HG02943 (cell line): ENCODE measurements at regions not wholly inside any gene's neighbourhood (a gene's known extent, or its start where the extent isn't known, plus 50 kb on each side); places are given as distances from the start of the nearest gene placed in this dataset.

Experiments
- ATAC-seq: cut with Tn5 transposase; IDR thresholded peaks from one replicate; pipeline ENCODE4 v1.9.1; 2021; ENCODE audit warnings: mild to moderate bottlenecking, low read depth, moderate library complexity; ENCODE audit not compliant: unreplicated experiment

- no peak for ATAC-seq
These were observed 161.7 kb upstream of the UBE2E1 start for GRCh38 chr3:23644099-23644498.

- no peak for ATAC-seq
These were observed 161.1 kb upstream of the UBE2E1 start for GRCh38 chr3:23644676-23645075.

GRCh38 chr3:23645533-23646183 is 160.1 kb upstream of the UBE2E1 start:
- ATAC-seq = no peak

GRCh38 chr3:23646184-23646920 is 159.4 kb upstream of the UBE2E1 start:
- ATAC-seq = no peak

GRCh38 chr3:23647706-23648258 is 158.0 kb upstream of the UBE2E1 start:
- no peak for ATAC-seq

GRCh38 chr3:23648326-23648995 is 157.3 kb upstream of the UBE2E1 start:
- no peak for ATAC-seq

- no peak for ATAC-seq
These were observed 156.8 kb upstream of the UBE2E1 start for GRCh38 chr3:23648996-23649395.

- ATAC-seq = no peak
These were observed 156.3 kb upstream of the UBE2E1 start for GRCh38 chr3:23649448-23649847.

GRCh38 chr3:23650371-23651140 is 155.2 kb upstream of the UBE2E1 start:
- ATAC-seq = no peak

GRCh38 chr3:23653647-23654525 is 151.9 kb upstream of the UBE2E1 start:
- peak; percentile 91 for ATAC-seq

- no peak for ATAC-seq
These were observed 151.2 kb upstream of the UBE2E1 start for GRCh38 chr3:23654571-23654970.

GRCh38 chr3:23655749-23656148 is 150.0 kb upstream of the UBE2E1 start:
- ATAC-seq = no peak

- no peak for ATAC-seq
These were observed 149.6 kb upstream of the UBE2E1 start for GRCh38 chr3:23656199-23656598.

- no peak for ATAC-seq
These were observed 148.9 kb upstream of the UBE2E1 start for GRCh38 chr3:23656821-23657220.

GRCh38 chr3:23657647-23658046 is 148.1 kb upstream of the UBE2E1 start:
- no peak for ATAC-seq

GRCh38 chr3:23659274-23659673 is 146.5 kb upstream of the UBE2E1 start:
- ATAC-seq = peak; percentile 78

- no peak for ATAC-seq
These were observed 145.8 kb upstream of the UBE2E1 start for GRCh38 chr3:23659840-23660430.

GRCh38 chr3:23662079-23662617 is 143.6 kb upstream of the UBE2E1 start:
- no peak for ATAC-seq

- ATAC-seq = no peak
These were observed 142.5 kb upstream of the UBE2E1 start for GRCh38 chr3:23663246-23663645.
